ENCODE measurements at regions not wholly inside any gene's neighbourhood (a gene's known extent, or its start where the extent isn't known, plus 50 kb on each side); places are given as distances from the start of the nearest gene placed in this dataset.

GRCh38 chr1:216805233-216805632, 82.0 kb upstream of the ESRRG start:
- no peak for DNase-seq

GRCh38 chr1:216804111-216804510, 80.9 kb upstream of the ESRRG start:
- no peak for DNase-seq

- no peak for DNase-seq
These were observed 71.4 kb upstream of the ESRRG start for GRCh38 chr1:216794586-216794985.

GRCh38 chr1:216793973-216794372, 70.7 kb upstream of the ESRRG start:
- no peak for DNase-seq

- DNase-seq: no peak
These were observed 70.1 kb upstream of the ESRRG start for GRCh38 chr1:216793303-216793702.

- DNase-seq: no peak
These were observed 65.4 kb upstream of the ESRRG start for GRCh38 chr1:216788671-216789070.

GRCh38 chr1:216785737-216786136, 62.5 kb upstream of the ESRRG start:
- DNase-seq: no peak

GRCh38 chr1:216785221-216785620, 62.0 kb upstream of the ESRRG start:
- no peak for DNase-seq

GRCh38 chr1:216779686-216780085, 56.5 kb upstream of the ESRRG start:
- no peak for DNase-seq

- no peak for DNase-seq
These were observed 55.5 kb upstream of the ESRRG start for GRCh38 chr1:216778737-216779136.

- no peak for DNase-seq
These were observed 53.9 kb upstream of the ESRRG start for GRCh38 chr1:216777148-216777547.
